GM23338 (cell line): ENCODE measurements at regions not wholly inside any gene's neighbourhood (a gene's known extent, or its start where the extent isn't known, plus 50 kb on each side); places are given as distances from the start of the nearest gene placed in this dataset.

Experiments
- ATAC-seq: fragments of 200-7000 bp; cut with Tn5 transposase; 3 replicates; pipeline ENCODE4 v1.9.1; 2020
- DNase-seq: peaks from one replicate; pipeline ENCODE4 v3.0.0-alpha.2; 2015; ENCODE audit warnings: low spot score
- H2AFZ ChIP-seq: fragments of 200-600 bp; sonication (generic); 2 replicates; pipeline ENCODE4 v1.8.0; 2016; ENCODE audit warnings: antibody characterized with exemption, mild to moderate bottlenecking, moderate library complexity
- H3F3A ChIP-seq: fragments of 200-600 bp; sonication (generic); replicated peaks from 2 replicates; pipeline ENCODE4 v1.8.0; 2017; ENCODE audit warnings: antibody characterized with exemption, mixed run types, low read depth
- H3K27ac ChIP-seq: fragments of 200-600 bp; sonication (generic); 2 replicates; pipeline ENCODE4 v1.6.1; 2016; ENCODE audit warnings: low read depth
- H3K27me3 ChIP-seq: fragments of 200-600 bp; sonication (generic); 2 replicates; pipeline ENCODE4 v1.8.0; 2016; ENCODE audit warnings: mild to moderate bottlenecking, mixed run types, moderate library complexity; ENCODE audit not compliant: insufficient read depth
- H3K36me3 ChIP-seq: fragments of 200-600 bp; sonication (generic); 2 replicates; pipeline ENCODE4 v1.8.0; 2016; ENCODE audit warnings: mild to moderate bottlenecking; ENCODE audit not compliant: insufficient read depth
- H3K4me1 ChIP-seq: fragments of 200-600 bp; sonication (generic); 2 replicates; pipeline ENCODE4 v1.8.0; 2016; ENCODE audit warnings: mild to moderate bottlenecking, moderate library complexity; ENCODE audit not compliant: insufficient read depth
- H3K4me2 ChIP-seq: fragments of 200-600 bp; sonication (generic); 2 replicates; pipeline ENCODE4 v1.7.1; 2017; ENCODE audit warnings: mixed run types
- H3K4me3 ChIP-seq: fragments of 200-600 bp; sonication (generic); 2 replicates; pipeline ENCODE4 v1.6.1; 2016; ENCODE audit warnings: mixed run types
- H3K79me2 ChIP-seq: fragments of 200-600 bp; sonication (generic); replicated peaks from 2 replicates; pipeline ENCODE4 v1.8.0; 2017; ENCODE audit warnings: mild to moderate bottlenecking; ENCODE audit not compliant: insufficient read depth
- H3K9me2 ChIP-seq: fragments of 200-600 bp; sonication (generic); 2 replicates; pipeline ENCODE4 v1.8.0; 2017; ENCODE audit not compliant: insufficient read depth
- H4K20me1 ChIP-seq: fragments of 200-600 bp; sonication (generic); replicated peaks from 2 replicates; pipeline ENCODE4 v1.8.0; 2017; ENCODE audit warnings: mild to moderate bottlenecking; ENCODE audit not compliant: insufficient read depth
- H3K27ac Mint-ChIP-seq: 2 replicates; pipeline ENCODE4 v1.8.0; 2020; ENCODE audit warnings: inconsistent platforms, mild to moderate bottlenecking, moderate library complexity, mixed read lengths
- H3K27me3 Mint-ChIP-seq: 3 replicates; pipeline ENCODE4 v1.8.0; 2022; ENCODE audit warnings: low read depth, mild to moderate bottlenecking, moderate library complexity, mixed read lengths, inconsistent platforms; ENCODE audit not compliant: insufficient read depth, poor library complexity
- H3K36me3 Mint-ChIP-seq: 3 replicates; pipeline ENCODE4 v1.8.0; 2021; ENCODE audit warnings: low read depth, mild to moderate bottlenecking, inconsistent platforms, moderate library complexity, mixed read lengths
- H3K4me1 Mint-ChIP-seq: 3 replicates; pipeline ENCODE4 v1.8.0; 2020; ENCODE audit warnings: mild to moderate bottlenecking, inconsistent platforms, mixed read lengths
- H3K4me3 Mint-ChIP-seq: 3 replicates; pipeline ENCODE4 v1.8.0; 2021; ENCODE audit warnings: moderate library complexity, mild to moderate bottlenecking, inconsistent platforms, mixed read lengths
- H3K9me3 Mint-ChIP-seq: 3 replicates; pipeline ENCODE4 v1.8.0; 2020; ENCODE audit warnings: moderate library complexity, mild to moderate bottlenecking, inconsistent platforms, mixed read lengths
- CREB1 ChIP-seq: fragments of 250-450 bp; sonication (Bioruptor Pico); IDR thresholded peaks from 2 replicates; pipeline ENCODE4 v1.5.0; 2020; ENCODE audit warnings: low read depth, mild to moderate bottlenecking, moderate library complexity
- ETS1 ChIP-seq: IDR thresholded peaks from 2 replicates; pipeline ENCODE4 v1.6.1; 2016; ENCODE audit warnings: antibody characterized with exemption
- EZH2 ChIP-seq: fragments of 200-600 bp; sonication (generic); IDR thresholded peaks from one replicate; pipeline ENCODE4 v1.8.0; 2017; ENCODE audit warnings: antibody characterized with exemption, mild to moderate bottlenecking, low read depth; ENCODE audit not compliant: unreplicated experiment
- EZH2phosphoT487 ChIP-seq: fragments of 200-600 bp; sonication (generic); IDR thresholded peaks from one replicate; pipeline ENCODE4 v1.8.1; 2018; ENCODE audit warnings: antibody characterized with exemption; ENCODE audit not compliant: unreplicated experiment
- JUNB ChIP-seq: IDR thresholded peaks from one replicate; pipeline ENCODE4 v1.6.1; 2016; ENCODE audit warnings: antibody characterized with exemption; ENCODE audit not compliant: unreplicated experiment
- NANOG ChIP-seq: IDR thresholded peaks from 2 replicates; pipeline ENCODE4 v1.6.1; 2016; ENCODE audit warnings: antibody characterized with exemption, borderline replicate concordance
- POLR2AphosphoS5 ChIP-seq: IDR thresholded peaks from 2 replicates; pipeline ENCODE4 v1.6.1; 2016; ENCODE audit warnings: antibody characterized with exemption, low read depth
- STAT1 ChIP-seq: IDR thresholded peaks from one replicate; pipeline ENCODE4 v1.6.1; 2016; ENCODE audit warnings: antibody characterized with exemption; ENCODE audit not compliant: unreplicated experiment
- ZNF114 ChIP-seq: fragments of 250-450 bp; sonication (Bioruptor Pico); IDR thresholded peaks from 2 replicates; pipeline ENCODE4 v1.5.0; 2020; ENCODE audit warnings: mild to moderate bottlenecking, moderate library complexity
- ZNF331 ChIP-seq: fragments of 250-450 bp; sonication (Bioruptor Pico); IDR thresholded peaks from 2 replicates; pipeline ENCODE4 v1.5.0; 2020; ENCODE audit warnings: low read depth, mild to moderate bottlenecking, moderate library complexity
- ZNF462 ChIP-seq: fragments of 250-450 bp; sonication (Bioruptor Pico); IDR thresholded peaks from 2 replicates; pipeline ENCODE4 v1.5.0; 2020; ENCODE audit warnings: mild to moderate bottlenecking, moderate library complexity
- TF ChIP-seq, protein P1 (sequence below), 2 experiments: fragments of 200-600 bp in 1 of 2; sonication (generic) in 1 of 2; conservative IDR thresholded peaks; 2 replicates each; pipeline versions ENCODE4 v1.5.1 to v1.6.1; 2016 to 2017; ENCODE audit warnings: antibody characterized with exemption in 2 of 2, low read depth in 2 of 2, mild to moderate bottlenecking in 2 of 2, moderate library complexity in 1 of 2
- TF ChIP-seq, protein P2 (sequence below): IDR thresholded peaks from one replicate; pipeline ENCODE4 v1.6.1; 2018; ENCODE audit warnings: antibody characterized with exemption; ENCODE audit not compliant: unreplicated experiment

DNA sequence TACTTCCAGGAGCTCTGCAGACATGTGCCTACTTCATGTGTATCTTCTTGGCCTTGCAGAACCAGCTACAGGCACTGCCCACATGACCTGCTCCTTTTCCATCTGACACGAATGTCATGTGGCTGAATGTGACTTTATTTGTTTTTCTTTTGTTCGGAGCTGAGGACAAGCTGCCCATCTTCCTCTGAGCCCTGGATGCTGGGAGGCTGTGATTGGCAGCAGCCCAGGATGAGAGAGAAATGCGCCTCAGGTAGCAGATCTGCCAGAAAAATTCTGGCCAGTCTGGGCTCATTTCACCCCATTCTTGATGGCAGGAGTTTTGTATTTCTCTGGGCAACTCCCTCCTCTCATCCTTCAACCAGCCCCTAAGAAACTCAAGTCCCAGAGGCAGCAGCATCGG, 372.0 kb downstream of the RPS6KC1 start:
- Histone ChIP-seq H3K79me2 (no peaks in the 10 kb centered on the region), H3K4me2 (no peak overlapping the region), H3K27me3 (no peaks in the 10 kb centered on the region), H3F3A (no peaks in the 10 kb centered on the region), H2AFZ (peak overlapping the region; percentile 76; the same call in 1 of the 2 replicates), H3K4me3 (no peak overlapping the region), H3K4me1 (no peaks in the 10 kb centered on the region), H3K36me3 (no peaks in the 10 kb centered on the region), H3K27ac (no peak overlapping the region), H4K20me1 (no peaks in the 10 kb centered on the region), H3K9me2 (no peaks in the 10 kb centered on the region)
- H3K4me1 Mint-ChIP-seq, result no peaks in the 10 kb centered on the region
- H3K27me3 Mint-ChIP-seq, result no peaks in the 10 kb centered on the region
- TF ChIP-seq ZNF331, result no peak
- TF ChIP-seq JUNB, result no peak
- no peak for TF ChIP-seq EZH2phosphoT487
- TF ChIP-seq EZH2, result no peak
- TF ChIP-seq, protein P1, sequence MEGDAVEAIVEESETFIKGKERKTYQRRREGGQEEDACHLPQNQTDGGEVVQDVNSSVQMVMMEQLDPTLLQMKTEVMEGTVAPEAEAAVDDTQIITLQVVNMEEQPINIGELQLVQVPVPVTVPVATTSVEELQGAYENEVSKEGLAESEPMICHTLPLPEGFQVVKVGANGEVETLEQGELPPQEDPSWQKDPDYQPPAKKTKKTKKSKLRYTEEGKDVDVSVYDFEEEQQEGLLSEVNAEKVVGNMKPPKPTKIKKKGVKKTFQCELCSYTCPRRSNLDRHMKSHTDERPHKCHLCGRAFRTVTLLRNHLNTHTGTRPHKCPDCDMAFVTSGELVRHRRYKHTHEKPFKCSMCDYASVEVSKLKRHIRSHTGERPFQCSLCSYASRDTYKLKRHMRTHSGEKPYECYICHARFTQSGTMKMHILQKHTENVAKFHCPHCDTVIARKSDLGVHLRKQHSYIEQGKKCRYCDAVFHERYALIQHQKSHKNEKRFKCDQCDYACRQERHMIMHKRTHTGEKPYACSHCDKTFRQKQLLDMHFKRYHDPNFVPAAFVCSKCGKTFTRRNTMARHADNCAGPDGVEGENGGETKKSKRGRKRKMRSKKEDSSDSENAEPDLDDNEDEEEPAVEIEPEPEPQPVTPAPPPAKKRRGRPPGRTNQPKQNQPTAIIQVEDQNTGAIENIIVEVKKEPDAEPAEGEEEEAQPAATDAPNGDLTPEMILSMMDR (conservative IDR thresholded peaks at IDR 0.05; ENCODE audit: low read depth in 2 of 2), result no peak
- no peak for TF ChIP-seq CREB1 (CRISPR knock-in tag)
- TF ChIP-seq, protein P2, sequence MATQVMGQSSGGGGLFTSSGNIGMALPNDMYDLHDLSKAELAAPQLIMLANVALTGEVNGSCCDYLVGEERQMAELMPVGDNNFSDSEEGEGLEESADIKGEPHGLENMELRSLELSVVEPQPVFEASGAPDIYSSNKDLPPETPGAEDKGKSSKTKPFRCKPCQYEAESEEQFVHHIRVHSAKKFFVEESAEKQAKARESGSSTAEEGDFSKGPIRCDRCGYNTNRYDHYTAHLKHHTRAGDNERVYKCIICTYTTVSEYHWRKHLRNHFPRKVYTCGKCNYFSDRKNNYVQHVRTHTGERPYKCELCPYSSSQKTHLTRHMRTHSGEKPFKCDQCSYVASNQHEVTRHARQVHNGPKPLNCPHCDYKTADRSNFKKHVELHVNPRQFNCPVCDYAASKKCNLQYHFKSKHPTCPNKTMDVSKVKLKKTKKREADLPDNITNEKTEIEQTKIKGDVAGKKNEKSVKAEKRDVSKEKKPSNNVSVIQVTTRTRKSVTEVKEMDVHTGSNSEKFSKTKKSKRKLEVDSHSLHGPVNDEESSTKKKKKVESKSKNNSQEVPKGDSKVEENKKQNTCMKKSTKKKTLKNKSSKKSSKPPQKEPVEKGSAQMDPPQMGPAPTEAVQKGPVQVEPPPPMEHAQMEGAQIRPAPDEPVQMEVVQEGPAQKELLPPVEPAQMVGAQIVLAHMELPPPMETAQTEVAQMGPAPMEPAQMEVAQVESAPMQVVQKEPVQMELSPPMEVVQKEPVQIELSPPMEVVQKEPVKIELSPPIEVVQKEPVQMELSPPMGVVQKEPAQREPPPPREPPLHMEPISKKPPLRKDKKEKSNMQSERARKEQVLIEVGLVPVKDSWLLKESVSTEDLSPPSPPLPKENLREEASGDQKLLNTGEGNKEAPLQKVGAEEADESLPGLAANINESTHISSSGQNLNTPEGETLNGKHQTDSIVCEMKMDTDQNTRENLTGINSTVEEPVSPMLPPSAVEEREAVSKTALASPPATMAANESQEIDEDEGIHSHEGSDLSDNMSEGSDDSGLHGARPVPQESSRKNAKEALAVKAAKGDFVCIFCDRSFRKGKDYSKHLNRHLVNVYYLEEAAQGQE, result no peak
- no peak for TF ChIP-seq STAT1
- TF ChIP-seq ZNF462 (CRISPR knock-in tag), result no peak
- TF ChIP-seq POLR2AphosphoS5, result no peak
- TF ChIP-seq NANOG, result no peak
- TF ChIP-seq ETS1, result no peak
- no peak for TF ChIP-seq ZNF114 (CRISPR knock-in tag)
- H3K36me3 Mint-ChIP-seq, result no peaks in the 10 kb centered on the region; the same call in 2 of the 3 replicates
- H3K9me3 Mint-ChIP-seq, result peaks cover 3% of the 10 kb centered on the region; the same call in 1 of the 3 replicates
- H3K4me3 Mint-ChIP-seq, result no peak overlapping the region
- DNase-seq (no peak), ATAC-seq (no peak)
- no peak overlapping the region for H3K27ac Mint-ChIP-seq
